ENCODE measurements at regions not wholly inside any gene's neighbourhood (a gene's known extent, or its start where the extent isn't known, plus 50 kb on each side); places are given as distances from the start of the nearest gene placed in this dataset.
"Not testable (repeated sequence)": the region's sequence is repeated elsewhere in the genome, so short reads cannot be mapped to it uniquely, and the experiment has no call there.

- Histone ChIP-seq H3K36me3 (ENCODE audit: insufficient read depth, insufficient read length, low read length) (no peaks in the 10 kb centered on the region), H3K4me1 (ENCODE audit: insufficient read depth, insufficient read length) (no peaks in the 10 kb centered on the region), H3K4me3 (ENCODE audit: insufficient read length, low read depth) (no peak overlapping the region), H3K27me3 (ENCODE audit: insufficient read depth, insufficient read length) (no peaks in the 10 kb centered on the region), H3K9me3 (ENCODE audit: insufficient read depth, low read length) (no peaks in the 10 kb centered on the region), H3K9ac (ENCODE audit: insufficient read length, low read depth) (no peak overlapping the region)
- TF ChIP-seq ZNF274 (IDR thresholded peaks at IDR 0.05; ENCODE audit: low read depth, low read length) (no peak), YY1 (IDR thresholded peaks at IDR 0.05; ENCODE audit: insufficient read depth, insufficient read length) (no peak), SUZ12 (IDR thresholded peaks at IDR 0.05; ENCODE audit: extremely low read depth, insufficient read depth, insufficient read length) (no peak)
- no peak for DNase-seq (ENCODE audit: low read depth, low spot score)
Measured at GRCh38 chr2:198628596-198628995, 824.2 kb downstream of the PLCL1 start.

- H3K27me3 ChIP-seq (ENCODE audit: insufficient read depth, insufficient read length) = no peaks in the 10 kb centered on the region
- H3K9ac ChIP-seq (ENCODE audit: insufficient read length, low read depth) = no peak overlapping the region
- H3K4me3 ChIP-seq (ENCODE audit: insufficient read length, low read depth) = no peak overlapping the region
- H3K9me3 ChIP-seq (ENCODE audit: insufficient read depth, low read length) = no peaks in the 10 kb centered on the region
- H3K4me1 ChIP-seq (ENCODE audit: insufficient read depth, insufficient read length) = no peaks in the 10 kb centered on the region
- TF ChIP-seq SUZ12 (IDR thresholded peaks at IDR 0.05; ENCODE audit: extremely low read depth, insufficient read depth, insufficient read length) = no peak
- no peak for TF ChIP-seq YY1 (IDR thresholded peaks at IDR 0.05; ENCODE audit: insufficient read depth, insufficient read length)
- TF ChIP-seq ZNF274 (IDR thresholded peaks at IDR 0.05; ENCODE audit: low read depth, low read length) = no peak
- H3K36me3 ChIP-seq (ENCODE audit: insufficient read depth, insufficient read length, low read length) = no peaks in the 10 kb centered on the region
- no peak for DNase-seq (ENCODE audit: low read depth, low spot score)
Measured at GRCh38 chr2:198622986-198623730, 818.8 kb downstream of the PLCL1 start.

GRCh38 chr2:198615972-198616371, 811.6 kb downstream of the PLCL1 start:
- Histone ChIP-seq H3K4me1 (ENCODE audit: insufficient read depth, insufficient read length) (no peaks in the 10 kb centered on the region), H3K4me3 (ENCODE audit: insufficient read length, low read depth) (no peak overlapping the region), H3K9ac (ENCODE audit: insufficient read length, low read depth) (no peak overlapping the region), H3K36me3 (ENCODE audit: insufficient read depth, insufficient read length, low read length) (no peaks in the 10 kb centered on the region), H3K9me3 (ENCODE audit: insufficient read depth, low read length) (no peaks in the 10 kb centered on the region), H3K27me3 (ENCODE audit: insufficient read depth, insufficient read length) (no peaks in the 10 kb centered on the region)
- TF ChIP-seq YY1 (IDR thresholded peaks at IDR 0.05; ENCODE audit: insufficient read depth, insufficient read length) (no peak), ZNF274 (IDR thresholded peaks at IDR 0.05; ENCODE audit: low read depth, low read length) (no peak), SUZ12 (IDR thresholded peaks at IDR 0.05; ENCODE audit: extremely low read depth, insufficient read depth, insufficient read length) (no peak)
- DNase-seq (ENCODE audit: low read depth, low spot score) = no peak

GRCh38 chr2:198611201-198611600, 806.8 kb downstream of the PLCL1 start:
- TF ChIP-seq YY1 (IDR thresholded peaks at IDR 0.05; ENCODE audit: insufficient read depth, insufficient read length) (no peak), SUZ12 (IDR thresholded peaks at IDR 0.05; ENCODE audit: extremely low read depth, insufficient read depth, insufficient read length) (no peak), ZNF274 (IDR thresholded peaks at IDR 0.05; ENCODE audit: low read depth, low read length) (no peak)
- no peaks in the 10 kb centered on the region for H3K9me3 ChIP-seq (ENCODE audit: insufficient read depth, low read length)
- H3K9ac ChIP-seq (ENCODE audit: insufficient read length, low read depth) = no peak overlapping the region
- no peaks in the 10 kb centered on the region for H3K36me3 ChIP-seq (ENCODE audit: insufficient read depth, insufficient read length, low read length)
- DNase-seq (ENCODE audit: low read depth, low spot score) = no peak
- H3K4me1 ChIP-seq (ENCODE audit: insufficient read depth, insufficient read length) = no peaks in the 10 kb centered on the region
- no peak overlapping the region for H3K4me3 ChIP-seq (ENCODE audit: insufficient read length, low read depth)
- no peaks in the 10 kb centered on the region for H3K27me3 ChIP-seq (ENCODE audit: insufficient read depth, insufficient read length)

GRCh38 chr2:198604599-198604998, 800.2 kb downstream of the PLCL1 start:
- no peaks in the 10 kb centered on the region for H3K4me1 ChIP-seq (ENCODE audit: insufficient read depth, insufficient read length)
- DNase-seq (ENCODE audit: low read depth, low spot score) = no peak
- no peaks in the 10 kb centered on the region for H3K27me3 ChIP-seq (ENCODE audit: insufficient read depth, insufficient read length)
- H3K9me3 ChIP-seq (ENCODE audit: insufficient read depth, low read length) = no peaks in the 10 kb centered on the region
- H3K4me3 ChIP-seq (ENCODE audit: insufficient read length, low read depth) = no peak overlapping the region
- TF ChIP-seq SUZ12 (IDR thresholded peaks at IDR 0.05; ENCODE audit: extremely low read depth, insufficient read depth, insufficient read length) = no peak
- TF ChIP-seq ZNF274 (IDR thresholded peaks at IDR 0.05; ENCODE audit: low read depth, low read length) = no peak
- TF ChIP-seq YY1 (IDR thresholded peaks at IDR 0.05; ENCODE audit: insufficient read depth, insufficient read length) = no peak
- no peak overlapping the region for H3K9ac ChIP-seq (ENCODE audit: insufficient read length, low read depth)
- no peaks in the 10 kb centered on the region for H3K36me3 ChIP-seq (ENCODE audit: insufficient read depth, insufficient read length, low read length)

- H3K9ac ChIP-seq (ENCODE audit: insufficient read length, low read depth); H3K36me3 ChIP-seq (ENCODE audit: insufficient read depth, insufficient read length, low read length); H3K4me1 ChIP-seq (ENCODE audit: insufficient read depth, insufficient read length); H3K4me3 ChIP-seq (ENCODE audit: insufficient read length, low read depth); H3K27me3 ChIP-seq (ENCODE audit: insufficient read depth, insufficient read length); H3K9me3 ChIP-seq (ENCODE audit: insufficient read depth, low read length); DNase-seq (ENCODE audit: low read depth, low spot score): not testable (repeated sequence)
Measured at GRCh38 chr2:198602986-198603385, 798.6 kb downstream of the PLCL1 start.

- Histone ChIP-seq H3K4me3 (ENCODE audit: insufficient read length, low read depth) (no peak overlapping the region), H3K9ac (ENCODE audit: insufficient read length, low read depth) (no peak overlapping the region), H3K9me3 (ENCODE audit: insufficient read depth, low read length) (no peaks in the 10 kb centered on the region), H3K36me3 (ENCODE audit: insufficient read depth, insufficient read length, low read length) (no peaks in the 10 kb centered on the region), H3K27me3 (ENCODE audit: insufficient read depth, insufficient read length) (no peaks in the 10 kb centered on the region), H3K4me1 (ENCODE audit: insufficient read depth, insufficient read length) (no peaks in the 10 kb centered on the region)
- DNase-seq (ENCODE audit: low read depth, low spot score) = no peak
- TF ChIP-seq ZNF274 (IDR thresholded peaks at IDR 0.05; ENCODE audit: low read depth, low read length) = no peak
- TF ChIP-seq SUZ12 (IDR thresholded peaks at IDR 0.05; ENCODE audit: extremely low read depth, insufficient read depth, insufficient read length) = no peak
- TF ChIP-seq YY1 (IDR thresholded peaks at IDR 0.05; ENCODE audit: insufficient read depth, insufficient read length) = no peak
Measured at GRCh38 chr2:198597648-198598047, 793.3 kb downstream of the PLCL1 start.
